ENCODE measurements at regions not wholly inside any gene's neighbourhood (a gene's known extent, or its start where the extent isn't known, plus 50 kb on each side); places are given as distances from the start of the nearest gene placed in this dataset.
"Not testable (repeated sequence)": the region's sequence is repeated elsewhere in the genome, so short reads cannot be mapped to it uniquely, and the experiment has no call there.

GRCh38 chr16:50497592-50497991 lies 50.6 kb upstream of the NKD1 start:
- ChIA-PET POLR2A (no interaction called here), CTCF (no interaction called here)
- H3K27ac Mint-ChIP-seq = no peak overlapping the region
- ATAC-seq = no peak
- no peaks in the 10 kb centered on the region for H3K27me3 Mint-ChIP-seq (ENCODE audit: low read depth)
- H3K9me3 Mint-ChIP-seq (ENCODE audit: insufficient read depth) = no peaks in the 10 kb centered on the region
- no peak for DNase-seq
- H3K4me3 Mint-ChIP-seq = no peak overlapping the region
- H3K4me1 Mint-ChIP-seq (ENCODE audit: low read depth) = no peaks in the 10 kb centered on the region
- H3K36me3 Mint-ChIP-seq (ENCODE audit: low read depth) = no peaks in the 10 kb centered on the region

- Mint-ChIP-seq H3K27ac (no peak overlapping the region), H3K4me3 (no peak overlapping the region), H3K27me3 (ENCODE audit: low read depth) (no peaks in the 10 kb centered on the region), H3K9me3 (ENCODE audit: insufficient read depth) (no peaks in the 10 kb centered on the region), H3K4me1 (ENCODE audit: low read depth) (no peaks in the 10 kb centered on the region), H3K36me3 (ENCODE audit: low read depth) (no peaks in the 10 kb centered on the region)
- POLR2A ChIA-PET = no interaction called here
- CTCF ChIA-PET = no interaction called here
- ATAC-seq (no peak), DNase-seq (no peak)
These were observed 51.2 kb upstream of the NKD1 start for GRCh38 chr16:50496990-50497389.

DNA sequence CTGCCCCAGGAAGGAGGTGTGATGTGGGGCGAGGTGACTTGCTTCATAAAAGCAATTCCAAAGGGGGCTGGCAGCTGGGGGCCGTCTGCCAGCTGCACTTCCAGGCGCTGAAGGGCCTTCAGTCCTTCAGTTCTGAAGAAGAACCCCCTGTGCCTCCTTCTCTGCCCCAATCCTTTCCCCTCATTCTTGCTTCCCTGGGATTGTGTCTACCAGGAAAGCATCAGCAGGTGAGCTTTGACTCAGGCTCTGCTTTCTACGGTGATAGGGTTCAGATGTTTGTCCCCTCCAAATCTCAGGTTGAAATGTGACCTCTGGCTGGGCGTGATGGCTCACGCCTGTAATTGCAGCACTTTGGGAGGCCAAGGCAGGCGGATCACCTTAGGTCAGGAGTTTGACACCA lies 52.5 kb upstream of the NKD1 start:
- Mint-ChIP-seq H3K27me3 (ENCODE audit: low read depth) (peaks cover 3% of the 10 kb centered on the region), H3K36me3 (ENCODE audit: low read depth) (no peaks in the 10 kb centered on the region), H3K4me3 (no peak overlapping the region), H3K4me1 (ENCODE audit: low read depth) (no peaks in the 10 kb centered on the region), H3K27ac (no peak overlapping the region), H3K9me3 (ENCODE audit: insufficient read depth) (no peaks in the 10 kb centered on the region)
- ATAC-seq (no peak), DNase-seq (no peak)
- POLR2A ChIA-PET = no interaction called here
- CTCF ChIA-PET = no interaction called here

- H3K4me3 Mint-ChIP-seq = no peak overlapping the region
- CTCF ChIA-PET = interaction anchor here (0.9 kb wide), 1 partner anchor 15 kb away, joined by 3 read pairs; no protein-coding TSS in a partner anchor
- no peak overlapping the region for H3K27ac Mint-ChIP-seq
- no peaks in the 10 kb centered on the region for H3K9me3 Mint-ChIP-seq (ENCODE audit: insufficient read depth)
- no peaks in the 10 kb centered on the region for H3K4me1 Mint-ChIP-seq (ENCODE audit: low read depth)
- no peaks in the 10 kb centered on the region for H3K36me3 Mint-ChIP-seq (ENCODE audit: low read depth)
- POLR2A ChIA-PET = no interaction called here
- H3K27me3 Mint-ChIP-seq (ENCODE audit: low read depth) = peaks cover 3% of the 10 kb centered on the region
- DNase-seq (no peak), ATAC-seq (no peak)
These were observed 53.4 kb upstream of the NKD1 start for GRCh38 chr16:50494501-50495491.

- no peaks in the 10 kb centered on the region for H3K36me3 Mint-ChIP-seq (ENCODE audit: low read depth)
- no peak overlapping the region for H3K27ac Mint-ChIP-seq
- CTCF ChIA-PET = no interaction called here
- no peak overlapping the region for H3K4me3 Mint-ChIP-seq
- H3K4me1 Mint-ChIP-seq (ENCODE audit: low read depth) = no peaks in the 10 kb centered on the region
- H3K9me3 Mint-ChIP-seq (ENCODE audit: insufficient read depth) = no peaks in the 10 kb centered on the region
- peaks cover 4% of the 10 kb centered on the region for H3K27me3 Mint-ChIP-seq (ENCODE audit: low read depth)
- POLR2A ChIA-PET = no interaction called here
- no peak for DNase-seq
- ATAC-seq = no peak
These were observed 56.7 kb upstream of the NKD1 start for GRCh38 chr16:50491516-50491915.

- CTCF ChIA-PET = no interaction called here
- POLR2A ChIA-PET = no interaction called here
- ATAC-seq (no peak), DNase-seq (no peak)
- H3K4me3 Mint-ChIP-seq = no peak overlapping the region
- H3K27me3 Mint-ChIP-seq (ENCODE audit: low read depth) = peaks cover 5% of the 10 kb centered on the region
- H3K27ac Mint-ChIP-seq = no peak overlapping the region
- H3K36me3 Mint-ChIP-seq (ENCODE audit: low read depth) = no peaks in the 10 kb centered on the region
- no peaks in the 10 kb centered on the region for H3K4me1 Mint-ChIP-seq (ENCODE audit: low read depth)
- H3K9me3 Mint-ChIP-seq (ENCODE audit: insufficient read depth) = no peaks in the 10 kb centered on the region
These were observed 57.4 kb upstream of the NKD1 start for GRCh38 chr16:50490828-50491227.

DNA sequence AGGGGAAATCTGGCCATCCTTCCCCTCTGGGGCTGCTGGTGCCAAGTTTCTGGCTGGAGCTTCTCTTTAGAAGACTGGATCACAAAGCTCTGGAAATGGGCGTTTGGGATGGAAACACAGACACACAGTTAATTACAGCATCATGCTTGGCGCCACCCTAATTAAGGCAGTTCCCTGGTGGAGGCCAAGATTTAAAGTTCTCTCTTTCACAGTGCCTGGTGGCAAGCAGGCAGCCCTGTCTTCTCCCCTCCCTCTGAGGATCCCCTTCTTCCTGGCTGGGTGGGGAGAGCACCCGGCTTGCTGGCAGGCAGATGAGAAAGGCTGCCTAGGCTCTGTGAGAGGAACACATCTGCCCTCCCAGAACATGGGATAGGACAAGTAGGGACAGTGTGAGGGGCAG lies 59.0 kb upstream of the NKD1 start:
- POLR2A ChIA-PET = no interaction called here
- no peak for DNase-seq
- Mint-ChIP-seq H3K27me3 (ENCODE audit: low read depth) (peaks cover 10% of the 10 kb centered on the region), H3K4me1 (ENCODE audit: low read depth) (no peaks in the 10 kb centered on the region), H3K36me3 (ENCODE audit: low read depth) (no peaks in the 10 kb centered on the region), H3K27ac (no peak overlapping the region), H3K9me3 (ENCODE audit: insufficient read depth) (peaks cover 5% of the 10 kb centered on the region), H3K4me3 (no peak overlapping the region)
- CTCF ChIA-PET = no interaction called here
- ATAC-seq = no peak

DNA sequence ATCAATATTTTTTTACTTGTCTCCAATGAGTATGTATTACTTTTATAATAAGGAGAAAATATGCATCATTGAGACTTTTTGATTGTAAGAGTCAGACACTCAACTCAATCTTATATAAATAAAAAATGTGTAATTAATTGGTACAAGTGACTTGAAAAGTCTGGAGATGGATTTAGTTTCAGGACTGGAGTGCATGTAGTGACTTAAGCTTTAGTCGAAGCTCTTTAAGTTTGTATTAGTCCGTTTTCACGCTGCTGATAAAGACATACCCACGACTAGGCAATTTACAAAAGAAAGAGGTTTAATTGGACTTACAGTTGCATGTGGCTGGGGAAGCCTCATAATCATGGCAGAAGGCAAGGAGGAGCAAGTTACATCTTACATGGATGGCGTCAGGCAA lies 60.7 kb upstream of the NKD1 start:
- no peak for ATAC-seq
- Mint-ChIP-seq H3K4me1 (ENCODE audit: low read depth) (no peaks in the 10 kb centered on the region), H3K9me3 (ENCODE audit: insufficient read depth) (peaks cover 5% of the 10 kb centered on the region), H3K27me3 (ENCODE audit: low read depth) (peaks cover 10% of the 10 kb centered on the region), H3K27ac (no peak overlapping the region), H3K36me3 (ENCODE audit: low read depth) (no peaks in the 10 kb centered on the region), H3K4me3 (no peak overlapping the region)
- POLR2A ChIA-PET = no interaction called here
- DNase-seq = no peak
- CTCF ChIA-PET = no interaction called here

DNA sequence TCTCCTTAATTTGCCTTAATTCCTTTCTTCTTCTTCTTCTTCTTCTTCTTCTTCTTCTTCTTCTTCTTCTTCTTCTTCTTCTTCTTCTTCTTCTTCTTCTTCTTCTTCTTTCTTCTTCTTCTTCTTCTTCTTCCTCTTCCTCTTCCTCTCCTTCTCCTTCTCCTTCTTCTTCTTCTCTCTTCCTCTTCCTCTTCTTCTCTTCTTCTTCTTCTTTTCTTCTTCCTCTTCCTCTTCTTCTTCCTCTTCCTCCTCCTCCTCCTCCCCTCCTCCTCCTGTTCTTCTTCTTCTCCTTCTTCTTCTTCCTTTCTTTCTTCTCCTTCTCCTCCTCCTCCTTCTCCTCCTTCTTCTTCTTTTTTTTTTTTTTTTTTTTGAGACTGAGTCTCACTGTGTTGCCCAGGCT lies 62.0 kb upstream of the NKD1 start:
- POLR2A ChIA-PET; H3K27ac Mint-ChIP-seq; CTCF ChIA-PET; H3K4me3 Mint-ChIP-seq; H3K9me3 Mint-ChIP-seq (ENCODE audit: insufficient read depth); H3K4me1 Mint-ChIP-seq (ENCODE audit: low read depth); ATAC-seq; DNase-seq; H3K36me3 Mint-ChIP-seq (ENCODE audit: low read depth): not testable (repeated sequence)
- peaks cover 10% of the 10 kb centered on the region for H3K27me3 Mint-ChIP-seq (ENCODE audit: low read depth)

DNA sequence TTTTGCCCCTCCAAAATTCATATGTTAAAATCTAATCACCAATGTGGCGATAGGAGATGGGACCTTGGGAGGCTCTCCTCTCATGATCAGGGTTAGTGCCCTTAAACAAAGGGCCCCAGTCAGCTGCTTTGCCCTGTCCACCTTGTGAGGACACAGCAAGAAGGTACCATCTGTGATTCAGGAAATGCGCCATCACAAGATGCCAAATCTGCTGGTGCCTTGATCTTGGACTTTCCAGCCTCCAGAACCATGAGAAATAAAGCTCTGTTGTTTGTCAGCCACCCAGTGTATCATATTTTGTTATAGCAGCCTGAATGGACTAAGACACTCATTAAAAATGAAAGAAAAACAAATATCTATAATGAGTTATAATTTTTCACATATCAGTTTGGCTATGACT lies 63.0 kb upstream of the NKD1 start:
- Mint-ChIP-seq H3K9me3 (ENCODE audit: insufficient read depth) (peaks cover 5% of the 10 kb centered on the region), H3K4me3 (no peak overlapping the region), H3K4me1 (ENCODE audit: low read depth) (no peaks in the 10 kb centered on the region), H3K36me3 (ENCODE audit: low read depth) (no peaks in the 10 kb centered on the region), H3K27ac (no peak overlapping the region), H3K27me3 (ENCODE audit: low read depth) (peaks cover 9% of the 10 kb centered on the region)
- POLR2A ChIA-PET = no interaction called here
- ATAC-seq (no peak), DNase-seq (no peak)
- CTCF ChIA-PET = no interaction called here

DNA sequence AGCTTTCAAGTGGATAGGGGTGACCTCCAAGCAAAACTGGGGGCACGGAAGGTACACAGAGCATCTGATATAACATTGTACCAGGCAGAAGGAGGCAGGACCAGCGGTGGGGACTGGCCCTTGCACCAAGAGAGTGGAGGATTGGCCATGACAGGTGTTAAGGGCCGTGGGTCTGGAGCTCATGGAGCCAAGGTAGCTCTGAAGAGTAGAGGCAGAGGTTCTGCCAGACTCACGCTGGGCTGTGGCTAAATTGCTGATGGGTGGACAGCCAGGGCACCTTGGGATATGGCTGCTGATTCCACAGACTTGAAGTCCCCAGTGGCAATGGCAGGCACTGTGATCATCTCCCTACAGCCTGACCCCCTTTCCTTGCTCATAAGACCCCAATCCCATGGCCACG lies 65.9 kb upstream of the NKD1 start:
- Mint-ChIP-seq H3K4me1 (ENCODE audit: low read depth) (no peaks in the 10 kb centered on the region), H3K36me3 (ENCODE audit: low read depth) (no peaks in the 10 kb centered on the region), H3K27me3 (ENCODE audit: low read depth) (peaks cover 8% of the 10 kb centered on the region), H3K4me3 (no peak overlapping the region), H3K9me3 (ENCODE audit: insufficient read depth) (peaks cover 5% of the 10 kb centered on the region), H3K27ac (no peak overlapping the region)
- ChIA-PET CTCF (interaction anchor here (0.8 kb wide), 1 partner anchor 11 kb away, joined by 3 read pairs; no protein-coding TSS in a partner anchor), POLR2A (no interaction called here)
- no peak for DNase-seq
- no peak for ATAC-seq

- Mint-ChIP-seq H3K9me3 (ENCODE audit: insufficient read depth) (peaks cover 5% of the 10 kb centered on the region), H3K36me3 (ENCODE audit: low read depth) (no peaks in the 10 kb centered on the region), H3K4me3 (no peak overlapping the region), H3K4me1 (ENCODE audit: low read depth) (no peaks in the 10 kb centered on the region), H3K27ac (no peak overlapping the region), H3K27me3 (ENCODE audit: low read depth) (peaks cover 6% of the 10 kb centered on the region)
- DNase-seq (no peak), ATAC-seq (no peak)
- ChIA-PET CTCF (no interaction called here), POLR2A (no interaction called here)
These were observed 68.0 kb upstream of the NKD1 start for GRCh38 chr16:50480206-50480605.

DNA sequence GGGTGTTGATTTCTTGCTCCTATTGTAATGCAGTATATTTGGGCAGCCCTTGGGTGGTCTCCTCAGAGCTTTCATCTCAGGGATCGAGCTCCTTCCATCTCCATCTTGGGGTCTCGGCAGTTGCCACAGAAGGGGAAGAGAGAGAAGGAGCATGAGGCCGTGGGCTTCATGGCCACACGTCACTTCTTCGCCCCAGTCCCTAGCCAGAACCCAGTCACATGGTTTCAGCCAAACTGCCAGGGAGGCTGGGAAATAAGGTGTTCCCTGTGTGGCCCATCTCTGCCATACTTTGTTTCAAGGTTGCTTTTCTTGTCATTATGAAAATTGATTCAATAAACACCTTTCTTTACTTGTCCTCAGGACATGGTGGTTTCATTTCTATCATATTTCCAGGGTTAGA lies 68.4 kb upstream of the NKD1 start:
- no peak overlapping the region for H3K27ac Mint-ChIP-seq
- H3K4me3 Mint-ChIP-seq = no peak overlapping the region
- CTCF ChIA-PET = no interaction called here
- ATAC-seq = no peak
- no peak for DNase-seq
- no peaks in the 10 kb centered on the region for H3K36me3 Mint-ChIP-seq (ENCODE audit: low read depth)
- H3K9me3 Mint-ChIP-seq (ENCODE audit: insufficient read depth) = peaks cover 5% of the 10 kb centered on the region
- POLR2A ChIA-PET = no interaction called here
- no peaks in the 10 kb centered on the region for H3K4me1 Mint-ChIP-seq (ENCODE audit: low read depth)
- H3K27me3 Mint-ChIP-seq (ENCODE audit: low read depth) = peaks cover 2% of the 10 kb centered on the region
